ENCODE measurements at regions not wholly inside any gene's neighbourhood (a gene's known extent, or its start where the extent isn't known, plus 50 kb on each side); places are given as distances from the start of the nearest gene placed in this dataset.

DNA sequence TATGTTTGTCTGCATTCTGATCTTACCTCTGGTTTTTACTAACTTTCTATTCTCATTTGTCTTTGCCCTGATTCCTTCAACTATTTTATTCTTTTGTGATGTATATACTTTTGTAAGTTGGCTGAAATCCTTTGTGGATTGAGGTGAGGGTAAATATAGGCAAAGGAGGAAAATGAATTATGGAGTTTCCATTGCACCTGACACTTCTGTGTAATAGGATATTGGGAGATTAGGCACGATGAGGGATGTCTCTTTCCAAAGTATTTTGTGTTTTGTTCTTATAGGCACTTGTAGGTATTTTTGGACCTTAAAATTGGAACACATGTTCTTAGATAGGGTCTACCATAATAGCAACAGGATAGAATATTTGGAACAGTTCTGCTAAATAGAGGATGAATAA is 76.4 kb downstream of the HRH4 start:
- TF ChIP-seq CTCF (IDR thresholded peaks at IDR 0.05) = no peak
- TF ChIP-seq ZFX (IDR thresholded peaks at IDR 0.05; ENCODE audit: borderline replicate concordance) = no peak

Data from 22Rv1 (cell line).